ENCODE measurements at regions not wholly inside any gene's neighbourhood (a gene's known extent, or its start where the extent isn't known, plus 50 kb on each side); places are given as distances from the start of the nearest gene placed in this dataset.

- TF ChIP-seq POLR2A (IDR thresholded peaks at IDR 0.05; ENCODE audit: low read length) (no peak), GATA1 (IDR thresholded peaks at IDR 0.05; ENCODE audit: low read depth, low read length) (no peak)
These were observed 267.3 kb downstream of the TTC8 start for GRCh38 chr14:89091781-89092180.

All from erythroblast (primary cell).